ENCODE measurements at regions not wholly inside any gene's neighbourhood (a gene's known extent, or its start where the extent isn't known, plus 50 kb on each side); places are given as distances from the start of the nearest gene placed in this dataset.

DNA sequence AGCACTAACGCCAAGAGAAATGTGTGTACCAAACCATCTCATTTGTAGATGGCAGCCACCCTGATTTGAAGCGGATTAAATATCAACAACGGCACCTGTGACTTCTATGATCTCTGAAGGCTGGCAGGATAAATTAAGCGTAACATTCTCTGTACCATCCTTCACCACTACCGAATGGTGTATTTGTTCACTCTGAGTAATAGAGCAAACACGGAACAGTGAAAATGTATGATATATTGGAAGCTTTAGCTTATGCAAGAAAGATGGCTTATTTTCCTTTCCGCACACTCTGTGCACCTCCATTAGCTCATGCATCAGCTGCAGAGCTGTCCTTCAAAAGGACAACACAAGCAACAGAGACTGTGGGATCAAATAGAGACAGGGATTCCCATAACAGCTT, 431.1 kb downstream of the PRELID2 start (continued):
- TF ChIP-seq, protein P1, sequence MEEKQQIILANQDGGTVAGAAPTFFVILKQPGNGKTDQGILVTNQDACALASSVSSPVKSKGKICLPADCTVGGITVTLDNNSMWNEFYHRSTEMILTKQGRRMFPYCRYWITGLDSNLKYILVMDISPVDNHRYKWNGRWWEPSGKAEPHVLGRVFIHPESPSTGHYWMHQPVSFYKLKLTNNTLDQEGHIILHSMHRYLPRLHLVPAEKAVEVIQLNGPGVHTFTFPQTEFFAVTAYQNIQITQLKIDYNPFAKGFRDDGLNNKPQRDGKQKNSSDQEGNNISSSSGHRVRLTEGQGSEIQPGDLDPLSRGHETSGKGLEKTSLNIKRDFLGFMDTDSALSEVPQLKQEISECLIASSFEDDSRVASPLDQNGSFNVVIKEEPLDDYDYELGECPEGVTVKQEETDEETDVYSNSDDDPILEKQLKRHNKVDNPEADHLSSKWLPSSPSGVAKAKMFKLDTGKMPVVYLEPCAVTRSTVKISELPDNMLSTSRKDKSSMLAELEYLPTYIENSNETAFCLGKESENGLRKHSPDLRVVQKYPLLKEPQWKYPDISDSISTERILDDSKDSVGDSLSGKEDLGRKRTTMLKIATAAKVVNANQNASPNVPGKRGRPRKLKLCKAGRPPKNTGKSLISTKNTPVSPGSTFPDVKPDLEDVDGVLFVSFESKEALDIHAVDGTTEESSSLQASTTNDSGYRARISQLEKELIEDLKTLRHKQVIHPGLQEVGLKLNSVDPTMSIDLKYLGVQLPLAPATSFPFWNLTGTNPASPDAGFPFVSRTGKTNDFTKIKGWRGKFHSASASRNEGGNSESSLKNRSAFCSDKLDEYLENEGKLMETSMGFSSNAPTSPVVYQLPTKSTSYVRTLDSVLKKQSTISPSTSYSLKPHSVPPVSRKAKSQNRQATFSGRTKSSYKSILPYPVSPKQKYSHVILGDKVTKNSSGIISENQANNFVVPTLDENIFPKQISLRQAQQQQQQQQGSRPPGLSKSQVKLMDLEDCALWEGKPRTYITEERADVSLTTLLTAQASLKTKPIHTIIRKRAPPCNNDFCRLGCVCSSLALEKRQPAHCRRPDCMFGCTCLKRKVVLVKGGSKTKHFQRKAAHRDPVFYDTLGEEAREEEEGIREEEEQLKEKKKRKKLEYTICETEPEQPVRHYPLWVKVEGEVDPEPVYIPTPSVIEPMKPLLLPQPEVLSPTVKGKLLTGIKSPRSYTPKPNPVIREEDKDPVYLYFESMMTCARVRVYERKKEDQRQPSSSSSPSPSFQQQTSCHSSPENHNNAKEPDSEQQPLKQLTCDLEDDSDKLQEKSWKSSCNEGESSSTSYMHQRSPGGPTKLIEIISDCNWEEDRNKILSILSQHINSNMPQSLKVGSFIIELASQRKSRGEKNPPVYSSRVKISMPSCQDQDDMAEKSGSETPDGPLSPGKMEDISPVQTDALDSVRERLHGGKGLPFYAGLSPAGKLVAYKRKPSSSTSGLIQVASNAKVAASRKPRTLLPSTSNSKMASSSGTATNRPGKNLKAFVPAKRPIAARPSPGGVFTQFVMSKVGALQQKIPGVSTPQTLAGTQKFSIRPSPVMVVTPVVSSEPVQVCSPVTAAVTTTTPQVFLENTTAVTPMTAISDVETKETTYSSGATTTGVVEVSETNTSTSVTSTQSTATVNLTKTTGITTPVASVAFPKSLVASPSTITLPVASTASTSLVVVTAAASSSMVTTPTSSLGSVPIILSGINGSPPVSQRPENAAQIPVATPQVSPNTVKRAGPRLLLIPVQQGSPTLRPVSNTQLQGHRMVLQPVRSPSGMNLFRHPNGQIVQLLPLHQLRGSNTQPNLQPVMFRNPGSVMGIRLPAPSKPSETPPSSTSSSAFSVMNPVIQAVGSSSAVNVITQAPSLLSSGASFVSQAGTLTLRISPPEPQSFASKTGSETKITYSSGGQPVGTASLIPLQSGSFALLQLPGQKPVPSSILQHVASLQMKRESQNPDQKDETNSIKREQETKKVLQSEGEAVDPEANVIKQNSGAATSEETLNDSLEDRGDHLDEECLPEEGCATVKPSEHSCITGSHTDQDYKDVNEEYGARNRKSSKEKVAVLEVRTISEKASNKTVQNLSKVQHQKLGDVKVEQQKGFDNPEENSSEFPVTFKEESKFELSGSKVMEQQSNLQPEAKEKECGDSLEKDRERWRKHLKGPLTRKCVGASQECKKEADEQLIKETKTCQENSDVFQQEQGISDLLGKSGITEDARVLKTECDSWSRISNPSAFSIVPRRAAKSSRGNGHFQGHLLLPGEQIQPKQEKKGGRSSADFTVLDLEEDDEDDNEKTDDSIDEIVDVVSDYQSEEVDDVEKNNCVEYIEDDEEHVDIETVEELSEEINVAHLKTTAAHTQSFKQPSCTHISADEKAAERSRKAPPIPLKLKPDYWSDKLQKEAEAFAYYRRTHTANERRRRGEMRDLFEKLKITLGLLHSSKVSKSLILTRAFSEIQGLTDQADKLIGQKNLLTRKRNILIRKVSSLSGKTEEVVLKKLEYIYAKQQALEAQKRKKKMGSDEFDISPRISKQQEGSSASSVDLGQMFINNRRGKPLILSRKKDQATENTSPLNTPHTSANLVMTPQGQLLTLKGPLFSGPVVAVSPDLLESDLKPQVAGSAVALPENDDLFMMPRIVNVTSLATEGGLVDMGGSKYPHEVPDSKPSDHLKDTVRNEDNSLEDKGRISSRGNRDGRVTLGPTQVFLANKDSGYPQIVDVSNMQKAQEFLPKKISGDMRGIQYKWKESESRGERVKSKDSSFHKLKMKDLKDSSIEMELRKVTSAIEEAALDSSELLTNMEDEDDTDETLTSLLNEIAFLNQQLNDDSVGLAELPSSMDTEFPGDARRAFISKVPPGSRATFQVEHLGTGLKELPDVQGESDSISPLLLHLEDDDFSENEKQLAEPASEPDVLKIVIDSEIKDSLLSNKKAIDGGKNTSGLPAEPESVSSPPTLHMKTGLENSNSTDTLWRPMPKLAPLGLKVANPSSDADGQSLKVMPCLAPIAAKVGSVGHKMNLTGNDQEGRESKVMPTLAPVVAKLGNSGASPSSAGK (IDR thresholded peaks at IDR 0.05), result no peak
- no peak for TF ChIP-seq CBFB (CRISPR knock-in tag; IDR thresholded peaks at IDR 0.05)
- TF ChIP-seq HNRNPH1 (optimal IDR thresholded peaks at IDR 0.05; ENCODE audit: low read depth, low read length), result no peak
- TF ChIP-seq FOXA3 (CRISPR knock-in tag; conservative IDR thresholded peaks at IDR 0.05 in 1 of 2, IDR thresholded peaks at IDR 0.05 in 1 of 2), result no peak

Data from K562 (cell line).